ENCODE measurements at regions not wholly inside any gene's neighbourhood (a gene's known extent, or its start where the extent isn't known, plus 50 kb on each side); places are given as distances from the start of the nearest gene placed in this dataset.
"Not testable (repeated sequence)": the region's sequence is repeated elsewhere in the genome, so short reads cannot be mapped to it uniquely, and the experiment has no call there.

GRCh38 chrX:96529386-96529785 lies 155.3 kb upstream of the DIAPH2 start:
- not testable (repeated sequence) for TF ChIP-seq EZH2 (IDR thresholded peaks at IDR 0.05; ENCODE audit: low read length, unreplicated experiment); CTCF (conservative IDR thresholded peaks at IDR 0.05; ENCODE audit: low read depth, low read length)
